ENCODE measurements at regions not wholly inside any gene's neighbourhood (a gene's known extent, or its start where the extent isn't known, plus 50 kb on each side); places are given as distances from the start of the nearest gene placed in this dataset.

- peak; percentile 18 for DNase-seq (ENCODE audit: low read depth, low spot score)
- H3K4me3 ChIP-seq (ENCODE audit: low read length) = no peak overlapping the region
Measured at GRCh38 chr20:21796059-21796458, 90.6 kb downstream of the PAX1 start.

- no peak overlapping the region for H3K4me3 ChIP-seq (ENCODE audit: low read length)
- no peak for DNase-seq (ENCODE audit: low read depth, low spot score)
Measured at GRCh38 chr20:21788082-21788481, 82.6 kb downstream of the PAX1 start.

- no peak overlapping the region for H3K4me3 ChIP-seq (ENCODE audit: low read length)
- DNase-seq (ENCODE audit: low read depth, low spot score) = no peak
Measured at GRCh38 chr20:21781446-21782075, 76.1 kb downstream of the PAX1 start.

- H3K4me3 ChIP-seq (ENCODE audit: low read length) = no peak overlapping the region
- DNase-seq (ENCODE audit: low read depth, low spot score) = no peak
Measured at GRCh38 chr20:21780528-21780927, 75.1 kb downstream of the PAX1 start.

All from Jurkat, Clone E6-1 (cell line).